ENCODE measurements at regions not wholly inside any gene's neighbourhood (a gene's known extent, or its start where the extent isn't known, plus 50 kb on each side); places are given as distances from the start of the nearest gene placed in this dataset.

DNA sequence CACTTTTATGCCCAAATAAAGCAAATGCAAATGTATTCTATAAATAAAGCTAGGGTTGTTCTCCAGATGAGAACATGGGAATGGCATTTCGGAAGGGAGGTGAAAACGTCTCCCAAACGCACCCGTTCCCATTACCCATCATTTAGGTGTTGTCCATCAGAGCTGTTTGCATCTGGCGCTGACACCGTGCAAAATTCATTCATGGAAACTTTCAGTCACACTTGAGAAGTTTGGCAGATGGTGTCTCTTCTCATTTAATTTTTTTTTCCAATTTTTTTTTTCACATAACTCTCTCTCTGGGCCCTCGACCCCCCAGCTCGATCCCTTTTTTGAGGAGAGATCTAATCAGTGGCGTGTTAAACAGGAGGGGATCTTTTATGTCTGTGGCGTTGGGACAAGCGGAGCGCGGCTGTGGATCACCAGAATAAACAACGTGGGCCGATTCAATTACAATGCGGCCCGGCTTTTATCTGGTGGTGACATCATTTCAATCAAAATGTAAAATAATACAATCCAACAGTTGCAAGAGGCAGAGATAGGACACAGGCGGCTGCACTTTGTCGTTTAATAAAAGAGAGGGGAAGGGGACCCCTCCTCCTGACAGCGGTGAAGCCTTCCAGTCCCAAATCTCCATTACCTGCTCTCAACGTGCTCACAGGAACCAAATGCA is 246.1 kb upstream of the IRX4 start:
- ChIA-PET POLR2A (no interaction called here), CTCF (no interaction called here)
- no TSS peak for BruUV-seq (replicated peaks)
- Histone ChIP-seq H3K4me1 (ENCODE audit: control insufficient read depth, extremely low read depth, insufficient read depth, low read length) (no peaks in the 10 kb centered on the region), H2AFZ (ENCODE audit: low read depth, low read length) (no peak overlapping the region), H3K79me2 (ENCODE audit: control insufficient read depth, insufficient read depth, low read length) (no peaks in the 10 kb centered on the region), H3K9me3 (replicated peaks; ENCODE audit: control insufficient read depth, insufficient read depth, low read length) (peaks cover 2% of the 10 kb centered on the region), H3K4me3 (replicated peaks in 1 of 3; ENCODE audit: insufficient read depth in 1 of 3, low read depth in 1 of 3, low read length in 3 of 3) (no peak overlapping the region), H3K27me3 (ENCODE audit: control insufficient read depth in 2 of 2, insufficient read depth in 2 of 2, low read length in 2 of 2) (no peaks in the 10 kb centered on the region), H3K9ac (replicated peaks; ENCODE audit: extremely low read depth, insufficient read depth, low read length) (no peak overlapping the region), H3K4me2 (ENCODE audit: insufficient read depth, low read length) (no peak overlapping the region), H3K27ac (ENCODE audit: insufficient read depth, low read depth, low read length) (no peak overlapping the region), H3K36me3 (ENCODE audit: control insufficient read depth in 2 of 2, extremely low read depth in 1 of 2, insufficient read depth in 2 of 2, low read length in 2 of 2) (no peaks in the 10 kb centered on the region), H4K20me1 (replicated peaks; ENCODE audit: control insufficient read depth, extremely low read depth, insufficient read depth, low read length) (no peaks in the 10 kb centered on the region), H3K9me1 (replicated peaks; ENCODE audit: control insufficient read depth, extremely low read depth, insufficient read depth, low read length) (no peaks in the 10 kb centered on the region)
- intact Hi-C loops (cut with micrococcal nuclease): no loop called here
- DNase-seq (ENCODE audit: low read depth, low spot score) (no peak), FAIRE-seq (no peak)
- dilution Hi-C loops (cut with MboI; ENCODE audit: extremely low pct_ligation_motif_present, low sequenced_read_pairs): no loop called here
- TF ChIP-seq FOS (IDR thresholded peaks at IDR 0.05; ENCODE audit: borderline replicate concordance, insufficient read depth, low read length) (no peak), POLR2A (IDR thresholded peaks at IDR 0.05; ENCODE audit: low read depth, low read length) (no peak), MYC (IDR thresholded peaks at IDR 0.05; ENCODE audit: low read depth, low read length) (no peak), GATA2 (IDR thresholded peaks at IDR 0.05; ENCODE audit: insufficient read depth, insufficient read length, low read depth, low read length) (no peak), EZH2 (IDR thresholded peaks at IDR 0.05; ENCODE audit: borderline replicate concordance, low read depth, low read length, severe bottlenecking) (no peak), POLR2AphosphoS5 (IDR thresholded peaks at IDR 0.05; ENCODE audit: insufficient read depth, low read depth, low read length) (no peak), JUN (IDR thresholded peaks at IDR 0.05; ENCODE audit: borderline replicate concordance, insufficient read depth, insufficient read length, low read depth) (no peak)
- TF ChIP-seq, protein P1, sequence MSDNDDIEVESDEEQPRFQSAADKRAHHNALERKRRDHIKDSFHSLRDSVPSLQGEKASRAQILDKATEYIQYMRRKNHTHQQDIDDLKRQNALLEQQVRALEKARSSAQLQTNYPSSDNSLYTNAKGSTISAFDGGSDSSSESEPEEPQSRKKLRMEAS (IDR thresholded peaks at IDR 0.05; ENCODE audit: insufficient read depth, insufficient read length): no peak
- TF ChIP-seq, protein P2, sequence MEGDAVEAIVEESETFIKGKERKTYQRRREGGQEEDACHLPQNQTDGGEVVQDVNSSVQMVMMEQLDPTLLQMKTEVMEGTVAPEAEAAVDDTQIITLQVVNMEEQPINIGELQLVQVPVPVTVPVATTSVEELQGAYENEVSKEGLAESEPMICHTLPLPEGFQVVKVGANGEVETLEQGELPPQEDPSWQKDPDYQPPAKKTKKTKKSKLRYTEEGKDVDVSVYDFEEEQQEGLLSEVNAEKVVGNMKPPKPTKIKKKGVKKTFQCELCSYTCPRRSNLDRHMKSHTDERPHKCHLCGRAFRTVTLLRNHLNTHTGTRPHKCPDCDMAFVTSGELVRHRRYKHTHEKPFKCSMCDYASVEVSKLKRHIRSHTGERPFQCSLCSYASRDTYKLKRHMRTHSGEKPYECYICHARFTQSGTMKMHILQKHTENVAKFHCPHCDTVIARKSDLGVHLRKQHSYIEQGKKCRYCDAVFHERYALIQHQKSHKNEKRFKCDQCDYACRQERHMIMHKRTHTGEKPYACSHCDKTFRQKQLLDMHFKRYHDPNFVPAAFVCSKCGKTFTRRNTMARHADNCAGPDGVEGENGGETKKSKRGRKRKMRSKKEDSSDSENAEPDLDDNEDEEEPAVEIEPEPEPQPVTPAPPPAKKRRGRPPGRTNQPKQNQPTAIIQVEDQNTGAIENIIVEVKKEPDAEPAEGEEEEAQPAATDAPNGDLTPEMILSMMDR (IDR thresholded peaks at IDR 0.05; ENCODE audit: extremely low read depth in 1 of 2, insufficient read depth in 1 of 2, low read depth in 1 of 2, low read length in 2 of 2): no peak

Data from endothelial cell of umbilical vein (primary cell).